GM13976 (cell line): ENCODE measurements at regions not wholly inside any gene's neighbourhood (a gene's known extent, or its start where the extent isn't known, plus 50 kb on each side); places are given as distances from the start of the nearest gene placed in this dataset.

Source experiments
- DNase-seq: peaks from one replicate; pipeline ENCODE4 v3.0.0; 2012; ENCODE audit warnings: low spot score
- CTCF ChIP-seq: IDR thresholded peaks from 2 replicates; pipeline ENCODE4 v1.5.1; 2012; ENCODE audit warnings: borderline replicate concordance, mild to moderate bottlenecking; ENCODE audit not compliant: insufficient read depth; ENCODE audit errors: extremely low read depth, missing control alignments, control extremely low read depth
- in situ Hi-C: fragments of 300-500 bp; cut with MboI; formaldehyde crosslinking; loops from one replicate; pipeline ENCODE4 v1.12.0; 2022; ENCODE audit warnings: low sequenced_read_pairs, mixed read lengths, inconsistent platforms; ENCODE audit not compliant: unreplicated experiment

- in situ Hi-C loops: no loop called here
- no peak for DNase-seq
- TF ChIP-seq CTCF: peak; percentile 5
Observed at GRCh38 chr7:114310345-114311110, 104.1 kb upstream of the FOXP2 start.

GRCh38 chr7:114309729-114310128 lies 104.9 kb upstream of the FOXP2 start:
- no peak for TF ChIP-seq CTCF
- DNase-seq: no peak
- in situ Hi-C loops: no loop called here

- no peak for TF ChIP-seq CTCF
- in situ Hi-C loops: no loop called here
- DNase-seq: no peak
Observed at GRCh38 chr7:114303301-114303700, 111.3 kb upstream of the FOXP2 start.

- in situ Hi-C loops: no loop called here
- DNase-seq: no peak
- TF ChIP-seq CTCF: no peak
Observed at GRCh38 chr7:114302858-114303257, 111.8 kb upstream of the FOXP2 start.

DNA sequence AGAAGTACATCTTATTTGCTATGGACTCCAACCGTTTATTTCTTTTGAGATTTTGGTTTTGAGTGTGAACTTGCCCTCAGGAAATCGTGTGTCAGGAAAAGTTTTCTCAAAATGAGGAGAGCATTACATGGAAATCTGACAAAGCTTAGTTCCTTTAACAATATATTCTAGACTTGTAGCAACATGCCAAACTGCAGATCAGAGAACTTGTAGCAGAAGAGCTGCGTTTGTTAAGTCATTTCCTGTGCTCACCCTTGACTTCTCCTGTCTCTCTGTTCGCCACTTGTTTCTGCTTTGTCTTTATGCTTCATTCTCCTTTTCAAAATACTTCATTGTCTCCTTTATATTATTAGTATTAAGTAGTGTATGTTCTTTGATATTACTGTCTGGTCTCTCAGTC lies 116.6 kb upstream of the FOXP2 start:
- no peak for DNase-seq
- TF ChIP-seq CTCF: no peak
- in situ Hi-C loops: no loop called here

- no peak for TF ChIP-seq CTCF
- no peak for DNase-seq
- in situ Hi-C loops: no loop called here
Observed at GRCh38 chr7:114297121-114297520, 117.5 kb upstream of the FOXP2 start.
